ENCODE measurements at regions not wholly inside any gene's neighbourhood (a gene's known extent, or its start where the extent isn't known, plus 50 kb on each side); places are given as distances from the start of the nearest gene placed in this dataset.

- TF ChIP-seq CTCF (IDR thresholded peaks at IDR 0.05) (no peak), ZFX (IDR thresholded peaks at IDR 0.05; ENCODE audit: borderline replicate concordance) (no peak)
Measured at GRCh38 chr2:134021830-134022524, 231.9 kb upstream of the MGAT5 start.

Measured in 22Rv1 (cell line).